AG20443 (cell line): ENCODE measurements at regions not wholly inside any gene's neighbourhood (a gene's known extent, or its start where the extent isn't known, plus 50 kb on each side); places are given as distances from the start of the nearest gene placed in this dataset.

ENCODE experiments used
- DNase-seq: peaks from one replicate; pipeline ENCODE4 v3.0.0; 2012; ENCODE audit warnings: low spot score, mixed read lengths

DNA sequence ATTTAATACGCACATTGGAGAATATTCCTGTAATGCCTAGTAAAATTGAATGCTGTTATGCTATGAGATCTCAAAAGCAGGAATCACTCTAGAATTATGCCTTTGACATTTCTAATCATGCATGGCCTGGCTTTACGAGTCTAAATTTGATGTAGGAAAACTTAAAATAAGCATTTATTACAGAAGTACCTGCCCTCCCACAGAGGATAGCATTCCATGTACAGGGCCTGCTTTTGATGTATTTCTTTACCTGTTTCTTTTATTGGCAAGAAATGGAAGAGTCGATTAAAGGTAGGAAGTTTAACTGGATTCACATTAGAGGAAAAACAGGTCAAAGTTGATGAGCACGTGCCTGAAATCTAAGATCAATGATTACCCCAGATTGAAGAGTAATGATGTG is 219.5 kb downstream of the PCDH7 start:
- no peak for DNase-seq

DNA sequence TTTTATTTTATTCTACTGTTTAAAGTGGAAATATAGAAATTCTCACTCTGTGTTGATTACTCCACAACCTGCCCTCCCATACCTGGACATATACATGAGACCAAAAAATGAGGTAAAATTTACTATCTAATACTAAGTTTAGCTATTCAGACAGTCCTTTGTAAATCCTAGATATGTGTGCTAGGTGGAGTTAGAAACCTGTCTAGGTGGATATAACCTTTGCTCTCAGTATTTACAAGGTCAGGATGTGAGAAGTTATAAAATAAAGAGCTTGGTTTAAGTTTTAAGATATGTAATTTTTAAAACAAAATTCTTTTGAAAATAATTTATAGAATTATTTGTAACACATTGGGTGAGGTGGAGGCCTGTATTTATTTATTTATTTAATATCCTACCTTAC is 221.5 kb downstream of the PCDH7 start:
- no peak for DNase-seq

GRCh38 chr4:30943356-30943755 is 223.2 kb downstream of the PCDH7 start:
- DNase-seq, result no peak

GRCh38 chr4:30945586-30945985 is 225.4 kb downstream of the PCDH7 start:
- no peak for DNase-seq

- no peak for DNase-seq
Measured at GRCh38 chr4:30946288-30946687, 226.1 kb downstream of the PCDH7 start.

- DNase-seq, result no peak
Measured at GRCh38 chr4:30948653-30949052, 228.5 kb downstream of the PCDH7 start.

DNA sequence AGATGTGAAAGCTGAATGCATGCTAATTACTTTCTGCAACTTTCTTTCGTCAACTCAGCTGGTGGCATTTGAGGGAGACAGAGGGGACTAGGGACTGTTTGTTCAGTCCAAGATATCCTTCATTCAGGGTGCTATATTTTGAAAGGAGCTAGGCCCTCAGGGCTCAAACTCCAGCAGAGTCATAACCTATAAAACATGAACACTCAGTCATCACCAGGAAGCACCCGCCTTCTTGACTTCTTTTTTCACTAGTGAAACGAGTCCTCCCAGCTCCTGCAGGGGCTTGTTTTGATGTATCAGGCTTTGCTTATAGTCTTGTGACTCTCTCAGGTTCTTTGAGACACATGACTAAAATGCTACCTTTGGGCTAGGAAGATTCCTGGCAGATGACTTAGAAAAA is 230.6 kb downstream of the PCDH7 start:
- no peak for DNase-seq

GRCh38 chr4:30952526-30953219 is 232.5 kb downstream of the PCDH7 start:
- DNase-seq, result no peak

DNA sequence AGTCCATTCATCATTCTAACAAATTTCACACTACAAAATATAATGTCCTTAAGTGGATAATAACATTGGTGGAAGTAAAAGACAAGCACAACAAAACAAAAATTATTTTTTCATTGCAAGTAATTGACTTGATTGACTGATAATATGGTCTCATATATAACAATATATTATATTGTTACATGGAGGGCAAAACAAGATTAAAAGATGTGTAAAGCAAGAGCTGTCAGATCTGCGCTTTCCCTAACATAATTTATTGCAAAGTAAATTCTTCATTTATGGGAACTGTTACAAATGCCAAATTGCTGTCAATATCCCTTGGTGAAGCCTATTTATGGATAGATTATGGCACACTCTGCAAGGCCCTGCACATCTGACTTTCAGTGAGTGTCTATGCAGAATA is 233.6 kb downstream of the PCDH7 start:
- no peak for DNase-seq

- no peak for DNase-seq
Measured at GRCh38 chr4:30956916-30957315, 236.7 kb downstream of the PCDH7 start.

DNA sequence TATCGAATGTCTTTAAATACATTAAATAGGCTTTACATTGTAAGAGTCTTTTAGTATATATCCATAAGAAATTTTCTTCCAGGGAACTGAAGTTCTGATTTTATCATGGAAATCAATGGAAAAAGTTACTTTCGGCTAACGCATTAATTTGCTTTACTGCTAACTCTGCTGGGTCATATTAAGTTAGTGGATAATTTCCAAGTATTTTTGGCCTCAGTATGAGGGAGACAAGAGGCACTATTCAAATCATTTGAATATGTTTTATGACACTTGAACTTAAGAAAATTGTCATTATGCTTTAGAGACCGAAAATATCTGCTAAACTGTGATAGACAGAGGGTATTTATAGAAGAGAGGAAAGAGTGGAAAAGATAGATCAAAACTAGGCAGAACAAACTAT is 237.5 kb downstream of the PCDH7 start:
- no peak for DNase-seq

- DNase-seq, result no peak
Measured at GRCh38 chr4:30959781-30960485, 239.8 kb downstream of the PCDH7 start.

DNA sequence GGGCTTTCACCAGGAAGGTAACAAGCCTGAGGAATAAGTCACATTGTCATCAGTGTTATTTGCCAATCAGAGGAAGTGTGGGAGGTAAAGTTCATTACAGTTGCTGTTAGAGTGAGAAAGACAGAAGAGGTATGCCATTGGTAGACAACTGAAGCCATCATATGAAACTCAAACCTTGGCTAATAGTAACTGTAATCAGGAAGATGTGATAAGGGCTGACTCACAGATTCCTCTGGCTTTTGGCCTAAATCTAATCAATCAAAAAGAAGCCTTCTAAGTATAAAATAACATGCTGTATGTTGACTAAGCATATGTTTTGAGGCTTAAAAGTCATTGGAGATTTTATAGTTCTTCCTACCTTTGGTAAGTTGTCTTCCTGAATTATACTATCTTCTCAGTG is 242.8 kb downstream of the PCDH7 start:
- DNase-seq, result no peak

DNA sequence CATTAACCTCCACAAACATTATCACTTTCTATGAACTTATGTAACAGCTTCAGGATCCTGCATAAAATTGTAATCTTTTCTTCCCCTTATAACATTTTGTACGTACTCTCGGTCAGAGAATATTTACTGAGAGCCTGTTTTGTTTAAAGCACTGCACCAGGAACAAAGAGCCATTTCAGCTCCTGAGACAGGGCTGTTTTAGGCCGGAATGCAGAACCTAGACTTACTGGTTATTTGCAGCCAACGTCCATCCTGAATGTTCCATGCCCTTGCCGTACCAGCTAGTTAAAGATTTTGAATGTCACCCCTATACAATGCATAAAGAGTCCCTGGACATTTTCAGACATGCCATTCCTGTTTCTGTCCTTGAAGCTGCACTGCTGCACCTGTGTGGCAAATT is 248.8 kb downstream of the PCDH7 start:
- DNase-seq, result no peak

- DNase-seq, result no peak
Measured at GRCh38 chr4:30972542-30972941, 252.4 kb downstream of the PCDH7 start.

GRCh38 chr4:30973993-30974392 is 253.8 kb downstream of the PCDH7 start:
- DNase-seq, result no peak

- no peak for DNase-seq
Measured at GRCh38 chr4:30979402-30979801, 259.2 kb downstream of the PCDH7 start.

GRCh38 chr4:30989508-30989907 is 269.3 kb downstream of the PCDH7 start:
- no peak for DNase-seq

- DNase-seq, result no peak
Measured at GRCh38 chr4:30996841-30997240, 276.7 kb downstream of the PCDH7 start.

- no peak for DNase-seq
Measured at GRCh38 chr4:31005037-31005436, 284.9 kb downstream of the PCDH7 start.

GRCh38 chr4:31007858-31008257 is 287.7 kb downstream of the PCDH7 start:
- DNase-seq, result no peak

GRCh38 chr4:31009926-31010325 is 289.8 kb downstream of the PCDH7 start:
- DNase-seq, result no peak

DNA sequence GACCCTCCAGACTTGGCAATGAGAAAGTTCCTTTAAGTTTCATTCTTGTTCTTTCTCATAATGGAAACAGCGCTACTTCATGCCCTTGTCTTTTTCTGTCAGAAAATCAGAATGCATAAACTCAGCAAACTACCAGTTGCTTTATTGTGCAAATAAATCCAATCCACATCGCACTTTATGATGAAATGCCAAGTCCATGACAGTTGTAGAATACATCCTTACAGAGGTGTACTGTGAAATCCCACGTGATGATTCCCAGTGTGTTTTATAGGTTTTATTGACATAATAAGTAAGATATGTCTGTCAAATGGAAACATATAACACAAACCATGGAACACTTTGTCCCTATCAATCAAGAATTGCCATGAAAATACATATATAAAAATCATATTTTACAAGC is 295.0 kb downstream of the PCDH7 start:
- DNase-seq, result no peak
